AG08395 (cell line): ENCODE measurements at regions not wholly inside any gene's neighbourhood (a gene's known extent, or its start where the extent isn't known, plus 50 kb on each side); places are given as distances from the start of the nearest gene placed in this dataset.
"Not testable (repeated sequence)": the region's sequence is repeated elsewhere in the genome, so short reads cannot be mapped to it uniquely, and the experiment has no call there.

Source experiments
- DNase-seq: peaks from one replicate; pipeline ENCODE4 v3.0.0; 2012; ENCODE audit warnings: mixed read lengths, low spot score

GRCh38 chr7:51450541-51450940 lies 133.9 kb upstream of the COBL start:
- no peak for DNase-seq

- DNase-seq = no peak
Observed at GRCh38 chr7:51446785-51447184, 130.2 kb upstream of the COBL start.

DNA sequence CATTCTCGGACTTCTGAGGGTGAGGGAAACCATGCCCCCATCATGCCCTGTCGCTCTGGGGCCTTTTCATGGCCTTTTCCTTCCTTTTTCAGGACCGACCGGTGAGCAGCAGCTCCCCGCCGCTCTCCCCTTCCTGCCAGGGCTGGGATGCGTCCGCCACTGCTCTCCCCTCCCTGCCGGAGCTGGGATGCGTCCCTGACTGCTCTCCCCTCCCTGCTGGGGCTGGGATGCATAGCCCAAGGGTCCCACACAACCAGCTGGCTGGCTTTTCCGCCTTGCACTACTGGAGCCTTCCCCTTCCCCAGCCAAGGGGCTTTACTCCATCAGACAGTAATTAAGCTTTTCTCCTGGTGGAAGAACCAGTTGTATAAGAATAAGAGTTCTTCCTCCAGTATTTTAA lies 129.7 kb upstream of the COBL start:
- DNase-seq = no peak

- DNase-seq = no peak
Observed at GRCh38 chr7:51444936-51445335, 128.3 kb upstream of the COBL start.

- peak; percentile 67 for DNase-seq
Observed at GRCh38 chr7:51430480-51431086, 114.0 kb upstream of the COBL start.

DNA sequence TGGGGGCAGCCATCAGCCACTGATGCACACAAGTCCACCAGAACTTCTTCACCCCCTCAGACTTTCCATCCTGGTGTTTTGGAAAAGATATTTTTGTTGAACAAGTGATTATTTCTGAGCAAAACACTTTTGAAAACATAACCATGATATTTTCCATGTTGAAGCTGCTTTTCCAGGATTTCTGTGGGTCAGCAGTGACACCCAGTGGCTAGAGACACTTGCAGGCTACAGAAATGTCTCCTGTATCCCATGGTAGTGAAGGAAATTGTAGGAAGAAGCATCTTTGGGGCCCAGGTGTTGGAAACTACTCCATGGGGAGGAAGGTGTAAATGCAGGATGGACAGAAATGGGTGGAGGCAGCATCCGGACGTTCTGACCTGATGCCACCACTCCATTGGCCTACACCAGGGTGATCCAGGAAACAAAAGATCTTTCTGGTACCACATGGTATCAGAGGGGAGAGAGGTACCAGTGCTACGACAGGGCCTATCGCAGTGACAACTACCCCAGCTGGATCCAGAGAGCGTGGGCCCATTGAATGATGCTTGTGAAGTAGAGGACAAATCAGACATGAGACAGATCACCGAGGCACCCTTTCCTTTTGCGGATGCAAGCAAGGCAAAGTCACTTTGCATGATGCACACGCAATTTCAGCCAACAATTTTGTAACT lies 111.7 kb upstream of the COBL start:
- DNase-seq = no peak

GRCh38 chr7:51426163-51426562 lies 109.6 kb upstream of the COBL start:
- DNase-seq = no peak

GRCh38 chr7:51409934-51410333 lies 93.3 kb upstream of the COBL start:
- DNase-seq = not testable (repeated sequence)

DNA sequence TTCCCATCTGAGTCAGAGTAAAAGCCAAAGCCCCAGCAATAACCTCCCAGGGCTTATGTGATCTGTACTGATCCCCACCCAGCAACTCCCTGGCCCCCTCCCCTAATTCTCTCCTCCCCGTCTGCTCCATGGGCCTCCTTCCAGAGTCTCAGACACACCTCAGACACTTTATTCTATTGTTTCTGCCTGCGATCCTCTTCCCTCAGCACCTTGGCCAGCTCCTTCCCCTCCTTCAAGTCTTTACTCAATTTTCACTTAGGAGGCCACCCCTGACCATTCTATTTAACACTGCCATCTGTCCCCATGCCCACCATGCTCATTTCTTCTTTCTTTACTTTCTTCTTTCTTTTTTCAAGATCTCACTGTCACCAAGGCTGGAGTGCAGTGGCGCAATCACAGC lies 81.0 kb upstream of the COBL start:
- DNase-seq = not testable (repeated sequence)

GRCh38 chr7:51393003-51393402 lies 76.4 kb upstream of the COBL start:
- DNase-seq = not testable (repeated sequence)

- DNase-seq = not testable (repeated sequence)
Observed at GRCh38 chr7:51389952-51390351, 73.3 kb upstream of the COBL start.

DNA sequence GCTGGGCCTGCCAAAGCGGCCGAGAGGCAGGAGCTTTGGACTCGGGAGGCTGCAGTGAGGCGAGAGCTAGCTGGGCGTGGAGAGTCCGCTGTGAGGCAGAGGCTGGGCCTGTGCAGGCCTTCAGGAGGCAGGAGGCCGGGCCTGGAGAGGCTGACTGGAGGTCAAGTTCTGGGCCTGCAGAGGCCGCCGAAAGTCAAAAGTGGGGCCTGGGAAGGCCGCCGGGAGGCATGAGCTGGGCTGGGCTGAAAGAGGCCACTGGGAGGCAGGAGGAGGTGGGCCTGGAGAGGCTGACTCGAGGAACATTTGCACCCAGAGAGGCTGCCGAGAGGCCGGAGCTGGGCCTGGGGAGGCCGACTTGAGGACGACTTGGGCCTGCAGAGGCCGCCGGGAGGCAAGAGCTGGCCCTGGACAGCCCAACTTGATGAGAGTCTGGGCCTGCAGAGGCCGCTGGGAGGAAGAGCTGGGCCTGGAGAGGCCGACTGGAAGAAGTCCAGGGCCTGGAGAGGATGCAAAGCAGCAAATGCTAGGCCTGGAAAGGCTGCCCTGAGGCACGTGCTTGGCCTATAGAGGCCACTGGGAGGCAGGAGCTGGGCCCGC lies 72.7 kb upstream of the COBL start:
- DNase-seq = not testable (repeated sequence)

GRCh38 chr7:51388241-51388640 lies 71.6 kb upstream of the COBL start:
- not testable (repeated sequence) for DNase-seq

- DNase-seq = not testable (repeated sequence)
Observed at GRCh38 chr7:51386806-51387568, 70.4 kb upstream of the COBL start.

DNA sequence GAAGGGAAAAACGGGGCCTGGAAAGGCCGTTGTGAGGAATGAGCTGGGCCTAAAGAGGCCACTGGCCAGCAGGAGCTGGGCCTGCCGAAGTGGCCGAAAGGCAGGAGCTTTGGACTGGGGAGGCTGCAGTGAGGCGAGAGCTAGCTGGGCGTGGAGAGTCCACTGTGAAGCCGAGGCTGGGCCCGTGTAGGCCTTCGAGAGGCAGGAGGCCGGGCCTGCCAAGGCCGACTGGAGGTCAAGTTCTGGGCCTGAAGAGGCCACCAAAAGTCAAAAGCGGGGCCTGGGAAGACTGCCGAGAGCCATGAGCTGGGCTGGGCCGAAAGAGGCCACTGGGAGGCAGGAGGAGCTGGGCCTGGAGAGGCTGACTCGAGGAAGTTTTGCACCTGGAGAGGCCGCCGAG lies 69.6 kb upstream of the COBL start:
- DNase-seq = not testable (repeated sequence)

- DNase-seq = not testable (repeated sequence)
Observed at GRCh38 chr7:51382243-51382642, 65.6 kb upstream of the COBL start.

DNA sequence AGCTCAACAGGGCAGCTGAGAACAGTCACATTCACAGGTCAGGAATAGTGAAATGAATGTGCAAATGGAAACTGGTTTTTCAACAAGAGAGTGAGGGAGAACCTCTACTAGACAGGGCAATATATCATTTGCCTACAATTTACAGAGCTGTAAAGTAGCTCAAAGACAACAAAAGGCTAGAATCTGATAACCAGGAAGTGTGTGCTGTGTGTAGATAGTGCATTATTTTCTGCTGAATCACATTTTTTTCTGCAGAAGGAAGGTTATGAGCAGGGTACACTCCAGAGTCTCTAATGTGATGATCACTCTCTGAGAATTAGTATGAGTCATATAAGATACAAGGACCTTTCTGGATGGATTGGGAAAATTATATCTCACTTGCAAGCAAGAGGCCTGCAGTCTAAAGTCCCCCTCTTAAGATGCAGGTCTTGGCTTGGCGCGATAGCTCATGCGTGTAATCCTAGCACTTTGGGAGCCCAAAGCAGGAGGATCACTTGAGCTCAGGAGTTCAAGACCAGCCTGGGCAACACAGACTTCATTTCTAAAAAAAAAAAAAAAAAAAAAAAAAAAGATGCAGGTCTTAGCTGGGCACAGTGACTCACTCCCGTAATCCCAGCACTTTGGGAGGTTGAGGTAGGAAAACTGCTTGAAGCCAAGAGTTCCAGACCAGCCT lies 59.9 kb upstream of the COBL start:
- no peak for DNase-seq

- no peak for DNase-seq
Observed at GRCh38 chr7:51374936-51375335, 58.3 kb upstream of the COBL start.

DNA sequence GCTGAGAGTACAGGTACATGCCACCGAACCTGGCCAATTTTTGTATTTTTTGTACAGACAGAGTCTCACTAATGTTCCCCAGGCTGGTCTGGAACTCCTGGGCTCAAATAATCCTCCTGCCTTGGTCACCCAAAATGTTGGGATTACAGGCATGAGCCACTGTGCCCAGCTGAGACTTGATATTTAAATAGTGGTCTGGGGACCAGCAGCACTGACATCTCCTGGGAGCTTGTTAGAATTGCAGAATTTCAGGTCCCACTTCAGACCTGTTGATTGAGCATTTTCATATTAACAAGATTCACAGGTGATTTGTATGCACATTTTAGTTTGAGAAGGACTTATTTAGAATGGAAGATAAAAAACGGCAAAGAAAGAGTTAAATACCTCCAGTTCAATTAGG lies 57.0 kb upstream of the COBL start:
- not testable (repeated sequence) for DNase-seq

- DNase-seq = no peak
Observed at GRCh38 chr7:51369746-51370145, 53.1 kb upstream of the COBL start.

- DNase-seq = not testable (repeated sequence)
Observed at GRCh38 chr7:51369228-51369627, 52.6 kb upstream of the COBL start.

- no peak for DNase-seq
Observed at GRCh38 chr7:51368334-51368733, 51.7 kb upstream of the COBL start.
